HT1080 (cell line): ENCODE measurements at regions not wholly inside any gene's neighbourhood (a gene's known extent, or its start where the extent isn't known, plus 50 kb on each side); places are given as distances from the start of the nearest gene placed in this dataset.

Experiments
- DNase-seq: peaks from one replicate; pipeline ENCODE4 v3.0.0-alpha.2; 2015; ENCODE audit warnings: low read depth

DNA sequence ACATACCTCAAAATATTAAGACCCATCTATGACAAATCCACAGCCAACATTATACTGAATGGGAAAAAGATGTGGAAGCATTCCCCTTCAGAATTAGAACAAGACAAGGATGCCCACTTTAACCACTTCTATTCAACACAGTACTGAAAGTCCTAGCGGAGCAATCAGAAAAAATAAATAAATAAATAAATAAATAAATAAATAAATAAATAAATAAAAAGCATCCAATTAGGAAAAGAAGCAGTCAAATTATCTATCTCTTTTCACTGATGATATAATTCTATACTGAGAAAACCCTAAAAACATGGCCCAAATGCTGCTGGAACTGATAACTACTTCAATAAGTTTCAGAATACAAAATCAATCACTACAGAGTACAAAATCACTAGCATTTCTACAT lies 67.5 kb downstream of the PRR32 start:
- DNase-seq: no peak

DNA sequence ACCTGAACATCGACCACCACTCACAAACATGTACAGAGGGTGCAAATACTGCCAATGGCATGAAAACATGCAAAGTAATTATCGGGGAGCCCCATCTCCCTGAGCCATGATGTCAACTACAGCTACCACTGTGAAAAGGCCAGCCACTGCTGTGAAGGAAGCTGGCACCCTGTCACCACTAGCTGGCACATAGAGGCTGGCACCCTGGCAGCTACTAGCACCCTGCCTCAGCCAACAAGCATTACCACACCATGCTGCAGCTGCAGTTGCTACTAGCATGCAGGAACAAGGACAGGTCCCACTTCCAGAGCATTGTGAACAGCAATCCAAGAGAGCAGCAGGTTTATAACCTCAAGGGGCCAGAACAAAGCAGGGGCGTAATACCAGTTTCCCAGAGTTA lies 81.4 kb downstream of the PRR32 start:
- DNase-seq: no peak

DNA sequence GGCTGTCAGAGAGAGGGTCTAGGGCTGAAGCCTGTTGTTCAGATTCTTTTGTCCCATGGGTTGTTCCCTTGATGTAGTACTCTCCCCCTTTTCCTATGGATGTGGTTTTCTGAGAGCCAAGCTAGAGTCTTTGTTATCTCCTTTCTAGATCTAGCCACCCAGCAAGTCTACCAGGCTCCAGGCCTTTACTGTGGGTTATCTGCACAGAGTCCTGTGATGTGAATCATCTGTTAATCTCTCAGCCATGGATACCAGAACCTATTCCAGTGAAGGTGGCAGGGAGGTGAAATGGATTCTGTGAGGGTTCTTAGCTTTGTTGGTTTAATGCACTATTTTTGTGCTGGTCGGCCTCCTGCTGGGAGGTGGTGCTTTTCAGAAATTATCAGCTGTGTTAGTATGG lies 109.5 kb downstream of the PRR32 start:
- DNase-seq: no peak

DNA sequence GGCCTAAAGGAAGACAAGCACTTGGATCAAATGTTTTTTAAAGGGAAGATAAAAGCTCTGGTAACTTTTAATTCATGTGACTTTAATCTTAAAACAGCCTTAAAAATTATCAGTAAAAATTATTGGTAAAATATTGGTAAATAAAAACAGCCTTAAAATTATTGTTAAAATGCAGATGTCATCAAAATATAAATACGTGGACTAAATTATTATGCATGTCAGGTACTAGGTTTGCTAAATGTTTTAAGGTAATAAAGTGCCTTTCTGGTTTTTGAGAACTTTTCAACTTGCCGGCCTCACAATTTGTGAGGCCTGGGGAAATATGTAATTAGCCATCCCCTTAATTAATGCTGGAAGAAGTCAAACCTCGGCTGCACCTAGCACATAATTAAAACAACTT lies 147.7 kb downstream of the PRR32 start:
- no peak for DNase-seq

DNA sequence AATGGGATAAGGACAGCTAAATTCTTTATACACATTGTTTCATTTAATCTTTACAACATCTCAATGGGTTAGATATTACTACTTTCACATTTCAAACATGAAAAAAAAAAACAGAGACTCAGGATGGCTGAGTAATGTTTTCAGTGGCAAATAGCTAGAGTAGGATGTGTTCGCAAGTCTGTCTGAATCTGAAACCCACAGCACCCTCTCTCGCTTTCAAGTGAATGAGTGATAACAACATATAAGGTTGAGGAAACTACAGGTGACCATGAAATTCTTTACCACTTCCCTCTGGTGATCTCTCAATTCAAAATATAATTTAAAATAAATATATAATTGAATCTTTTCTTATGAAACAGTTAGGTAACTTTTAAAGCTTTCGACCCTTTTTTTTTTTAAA lies 162.6 kb downstream of the PRR32 start:
- DNase-seq: no peak

DNA sequence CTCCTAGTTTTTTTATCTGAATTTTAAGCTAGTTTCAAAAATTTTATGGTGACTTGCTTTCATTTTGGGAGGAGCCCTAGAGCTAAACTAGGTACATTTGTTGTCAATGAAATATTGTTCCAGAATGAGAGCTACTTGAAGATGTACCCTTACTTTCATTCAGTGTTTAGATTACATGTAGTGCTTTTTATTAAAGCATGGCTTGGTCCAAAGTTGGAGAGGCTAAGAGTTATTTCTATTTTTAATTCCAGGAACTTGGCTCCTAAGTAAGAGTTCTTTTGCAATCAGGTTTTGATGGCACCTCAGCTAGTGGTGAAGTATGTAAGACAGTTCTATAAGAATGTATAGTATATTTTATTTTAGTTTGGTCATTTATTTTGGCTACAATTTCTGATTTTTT lies 165.5 kb downstream of the PRR32 start:
- no peak for DNase-seq

DNA sequence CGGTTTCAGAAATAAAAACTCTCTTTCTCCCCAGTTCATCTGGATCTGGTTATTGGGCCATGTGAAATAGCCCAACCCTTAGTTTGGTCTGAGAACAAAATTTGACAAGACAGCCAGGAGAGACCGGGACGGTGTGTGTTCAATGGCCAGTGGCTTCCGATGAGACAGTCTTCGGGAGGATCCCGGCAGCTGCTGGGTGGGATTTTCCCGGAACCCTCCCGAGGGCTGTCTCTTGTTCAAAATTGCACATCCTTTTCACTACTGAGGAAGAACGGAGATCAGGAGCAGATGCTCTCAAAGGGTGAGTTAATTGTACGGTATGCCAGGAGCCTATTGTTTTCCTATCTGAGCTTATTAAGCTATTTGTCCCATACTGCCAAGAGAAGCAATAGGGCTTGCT lies 166.5 kb downstream of the PRR32 start:
- DNase-seq: no peak

DNA sequence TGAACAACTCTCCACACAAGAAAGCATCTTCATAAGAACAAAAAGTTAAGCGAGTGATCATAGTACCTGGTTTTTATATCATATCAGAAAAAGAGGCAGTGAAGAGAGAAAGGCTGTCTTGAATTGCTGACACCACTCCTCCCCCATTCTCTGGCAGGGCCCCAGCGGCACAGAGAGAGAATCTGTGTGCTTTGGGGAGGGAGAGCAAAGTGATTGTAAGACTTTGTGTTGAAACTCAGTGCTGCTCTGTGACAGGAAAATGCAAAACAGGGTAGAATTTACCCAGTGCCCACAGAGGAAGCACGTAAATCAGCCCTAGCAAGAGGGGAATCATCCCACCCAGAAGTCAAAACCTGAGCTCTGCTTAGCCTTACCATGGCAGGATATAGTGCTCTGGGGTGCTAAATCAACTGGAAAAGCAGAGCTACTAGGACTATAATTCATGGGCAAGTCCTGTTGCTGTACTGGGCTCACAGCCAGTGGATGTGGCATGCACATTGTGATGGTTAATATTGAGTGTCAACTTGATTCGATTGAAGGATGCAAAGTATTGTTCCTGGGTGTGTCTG lies 174.6 kb downstream of the PRR32 start:
- no peak for DNase-seq

DNA sequence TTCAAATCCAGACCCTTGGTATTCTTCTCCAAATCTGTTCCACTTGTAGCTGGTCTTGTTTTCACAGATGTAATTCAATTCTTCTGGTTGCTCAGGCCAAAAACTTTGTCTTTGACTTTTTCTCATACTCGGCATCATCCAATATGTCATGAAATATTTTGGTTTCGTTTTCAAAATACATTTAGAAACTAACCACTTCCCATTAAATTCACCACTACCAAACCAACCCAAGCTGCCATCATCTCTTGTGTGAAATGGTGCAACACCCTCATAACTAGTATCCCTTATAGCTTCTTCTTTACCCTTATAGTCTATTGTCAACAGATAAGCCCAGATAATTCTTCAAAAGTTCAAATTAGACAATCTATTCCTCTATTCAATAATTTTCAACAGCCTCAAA lies 192.1 kb downstream of the PRR32 start:
- no peak for DNase-seq

DNA sequence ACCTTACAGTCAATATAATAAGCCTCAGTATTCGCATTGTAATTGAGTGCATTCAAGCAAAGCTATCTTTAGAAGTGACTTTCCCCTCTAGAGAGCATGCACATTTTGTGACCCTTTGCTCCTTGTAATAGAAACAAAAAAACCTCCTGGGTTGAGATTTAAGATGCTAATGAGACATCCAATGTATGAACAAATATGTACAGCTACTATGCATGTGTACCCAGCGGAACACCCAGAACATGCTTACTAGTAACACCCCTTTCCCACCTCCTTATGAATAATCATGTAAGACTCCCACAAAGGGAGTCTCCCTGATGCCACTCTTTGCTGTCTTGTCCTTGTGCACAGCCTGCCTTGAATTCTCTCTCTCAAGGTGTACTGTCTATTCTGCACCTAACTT lies 205.5 kb downstream of the PRR32 start:
- no peak for DNase-seq

DNA sequence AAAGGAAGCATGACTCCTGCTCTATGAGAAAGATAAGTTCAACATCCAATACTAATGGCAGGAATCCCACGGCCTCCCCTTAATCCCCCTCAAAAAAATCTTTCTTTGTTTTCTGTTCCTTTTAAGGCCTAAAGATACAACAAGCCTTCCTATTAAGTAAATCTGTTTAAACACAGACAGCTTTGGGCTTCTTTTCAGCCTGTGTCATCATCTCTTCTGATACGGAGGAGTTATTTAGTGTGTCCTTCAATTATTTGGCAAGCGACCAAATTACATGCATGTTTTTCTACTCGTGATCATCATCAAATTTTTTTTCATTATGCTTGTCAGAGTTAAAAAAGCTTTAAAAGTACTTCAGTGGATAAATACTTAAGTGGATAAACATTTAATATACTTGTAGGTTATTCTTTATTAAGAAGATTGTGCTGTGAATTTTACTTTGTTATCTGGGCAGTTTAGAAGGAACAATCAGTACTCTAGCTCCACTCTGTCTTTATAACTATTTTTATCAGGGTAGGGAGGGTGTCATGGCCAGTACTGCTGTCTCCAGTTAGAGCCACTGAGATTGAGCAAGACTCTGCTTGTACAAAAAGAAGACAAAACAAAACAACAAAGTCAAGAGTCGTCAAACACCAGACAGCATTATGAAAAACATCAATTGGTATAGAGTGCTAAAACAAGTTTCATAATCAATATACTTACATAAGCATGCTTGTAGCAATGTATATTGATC lies 210.7 kb downstream of the PRR32 start:
- DNase-seq: no peak

DNA sequence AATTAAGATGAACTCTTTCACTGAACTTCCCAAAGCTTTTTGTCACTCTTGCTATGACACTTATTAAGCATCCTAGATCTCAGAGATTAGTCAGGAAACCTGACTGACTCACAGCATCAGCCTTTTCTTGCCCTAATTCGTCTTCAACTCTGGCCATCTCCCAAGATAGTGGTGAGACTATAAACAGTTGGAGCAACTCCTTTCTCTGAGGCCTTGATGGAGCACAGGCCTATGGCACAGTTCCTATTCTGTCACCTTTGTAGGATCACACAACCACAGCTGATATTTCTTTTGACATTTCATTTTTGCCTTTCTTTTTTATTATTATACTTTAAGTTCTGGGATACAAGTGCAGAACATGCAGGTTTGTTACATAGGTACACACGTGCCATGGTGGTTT lies 217.6 kb downstream of the PRR32 start:
- peak; percentile 5 for DNase-seq

DNA sequence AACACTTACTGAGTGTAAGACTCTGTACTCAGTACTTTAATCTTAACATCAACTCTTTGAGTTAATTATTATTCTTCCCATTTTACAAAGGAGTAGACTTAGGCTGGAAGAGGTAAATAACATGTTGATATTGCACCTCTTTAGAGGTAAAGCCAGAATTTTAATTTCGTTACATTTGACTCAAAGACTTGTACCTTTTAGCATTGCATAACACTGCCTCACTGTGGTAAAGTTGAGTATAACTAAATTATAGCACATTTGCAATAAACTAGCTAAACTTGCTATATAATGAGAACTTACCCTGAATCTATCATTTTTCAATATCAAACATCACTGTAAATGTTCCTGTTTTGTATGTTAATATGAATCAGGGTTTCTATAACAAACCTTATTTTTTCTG lies 218.5 kb downstream of the PRR32 start:
- DNase-seq: no peak

DNA sequence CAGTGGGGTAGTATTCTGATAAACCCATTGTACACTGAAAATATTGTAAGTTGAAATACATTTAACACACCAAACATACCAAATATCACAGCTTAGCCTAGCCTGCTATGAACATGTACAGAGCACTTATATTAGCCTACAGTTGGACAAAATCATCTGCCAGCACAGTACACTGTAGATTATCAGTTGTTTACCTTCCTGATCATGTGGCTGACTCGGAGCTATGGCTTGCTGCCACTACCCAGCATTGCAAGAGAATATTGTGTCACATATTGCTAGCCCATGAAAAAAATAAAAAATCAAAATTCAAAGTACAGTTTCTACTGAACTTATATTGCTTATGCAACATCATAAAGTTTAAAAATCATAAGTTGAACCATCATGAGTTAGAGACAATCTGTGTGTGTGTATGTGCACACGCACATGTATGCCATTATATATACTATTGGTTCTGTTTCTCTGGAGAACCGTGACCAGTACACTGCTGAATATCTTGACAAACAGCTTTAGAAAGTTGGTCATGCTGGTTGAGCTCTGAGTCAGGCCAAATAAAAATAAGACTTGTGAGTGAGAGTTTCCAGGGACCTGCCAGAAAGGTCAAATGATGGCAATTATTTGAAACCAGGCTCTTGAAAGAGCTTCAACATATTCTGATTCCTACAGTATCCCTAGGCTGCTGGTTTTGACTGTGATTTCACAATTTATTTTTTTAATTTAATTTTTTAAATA lies 238.5 kb downstream of the PRR32 start:
- no peak for DNase-seq

DNA sequence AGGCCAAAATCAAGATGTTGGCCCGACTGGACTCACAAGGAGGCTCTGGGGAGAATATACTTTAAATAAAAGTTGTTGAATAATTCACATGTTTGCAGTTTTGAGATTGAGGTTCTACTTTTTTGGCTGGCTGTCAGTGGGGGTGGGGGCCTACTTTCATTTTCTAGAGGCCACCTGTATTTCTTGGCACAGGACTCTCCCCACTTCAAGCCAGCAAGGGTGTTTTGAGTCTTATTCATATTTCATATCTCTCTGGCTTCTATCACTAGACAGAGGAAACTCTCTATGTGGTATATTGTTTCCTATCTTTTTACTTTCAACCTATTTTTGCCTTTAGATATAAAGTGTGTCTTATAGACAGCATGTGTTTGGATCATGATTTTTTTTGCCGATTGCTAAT lies 266.4 kb downstream of the PRR32 start:
- no peak for DNase-seq

DNA sequence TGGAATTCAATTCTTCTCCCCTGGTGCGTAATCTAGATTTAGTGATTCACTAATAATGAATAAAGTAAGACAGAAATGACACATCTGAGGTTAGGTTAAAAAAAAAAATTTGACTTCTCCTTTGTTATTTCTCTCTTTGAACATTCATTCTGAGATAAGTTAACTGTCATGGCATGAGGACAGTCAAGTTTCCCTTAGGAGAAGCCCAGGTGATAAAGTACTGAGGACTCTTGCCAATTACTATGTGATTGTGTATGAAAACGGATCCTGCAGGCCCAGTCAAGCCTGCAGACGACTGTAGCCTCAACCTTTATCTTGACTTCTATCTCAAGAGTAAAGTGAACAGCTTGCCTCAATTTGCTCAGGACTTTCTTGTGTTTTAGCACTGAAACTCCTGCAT lies 293.2 kb downstream of the PRR32 start:
- no peak for DNase-seq

DNA sequence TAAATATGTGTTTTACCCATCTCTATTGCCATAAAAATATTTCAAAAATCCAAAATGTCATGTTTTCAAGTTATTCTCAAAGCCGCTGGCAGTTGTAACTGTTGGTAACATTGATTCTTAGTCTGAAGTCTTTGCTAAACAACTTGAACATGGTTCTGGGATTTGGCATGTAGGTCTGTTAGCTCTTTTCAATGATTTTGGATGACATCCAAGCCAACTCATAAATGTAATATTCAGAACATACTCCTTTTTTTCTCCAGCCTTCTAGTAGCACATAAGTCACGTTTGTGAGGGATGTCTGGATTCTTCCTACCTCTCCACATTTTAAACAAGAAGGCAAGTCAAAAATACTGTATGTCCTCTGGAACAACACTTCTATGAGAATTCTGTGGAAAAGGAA lies 305.3 kb downstream of the PRR32 start:
- DNase-seq: no peak

DNA sequence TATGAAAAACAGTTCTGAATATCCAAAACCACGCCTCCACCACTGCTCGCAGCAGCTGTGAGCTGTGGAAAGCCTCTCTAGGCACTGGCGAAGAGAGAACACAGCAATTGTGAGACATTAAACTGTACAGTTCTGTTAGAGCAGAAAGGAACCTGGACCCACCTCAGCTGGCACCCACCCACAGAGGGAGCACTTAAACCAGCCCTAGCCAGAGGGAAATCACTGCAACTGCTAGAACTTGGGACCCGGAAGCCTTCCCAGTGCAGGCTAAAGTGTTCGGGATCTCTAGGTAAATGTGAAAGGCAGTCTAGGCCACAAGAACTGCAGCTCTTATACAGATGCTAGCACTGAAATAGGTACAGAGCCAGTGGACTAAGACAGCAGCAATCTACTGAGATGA lies 308.8 kb downstream of the PRR32 start:
- no peak for DNase-seq

DNA sequence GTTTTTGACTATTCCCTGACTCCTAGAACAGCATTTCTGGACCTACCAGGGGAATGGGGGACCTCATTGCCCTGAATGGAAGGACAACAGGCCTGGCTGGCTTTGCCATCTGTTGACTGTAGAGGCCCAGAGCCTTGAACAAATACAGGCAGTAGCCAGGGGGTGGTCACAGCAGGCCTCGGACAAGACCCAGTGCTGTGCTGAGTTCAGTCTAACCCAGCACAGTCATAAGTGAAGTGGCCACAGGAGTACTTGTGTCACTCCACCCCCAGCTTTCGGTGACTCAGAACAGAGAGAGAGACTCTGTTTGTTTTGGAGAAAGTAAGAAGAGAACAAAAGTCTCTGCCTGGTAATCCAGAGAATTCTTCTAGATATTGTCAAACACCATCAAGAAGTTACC lies 310.0 kb downstream of the PRR32 start:
- peak; percentile 12 for DNase-seq

DNA sequence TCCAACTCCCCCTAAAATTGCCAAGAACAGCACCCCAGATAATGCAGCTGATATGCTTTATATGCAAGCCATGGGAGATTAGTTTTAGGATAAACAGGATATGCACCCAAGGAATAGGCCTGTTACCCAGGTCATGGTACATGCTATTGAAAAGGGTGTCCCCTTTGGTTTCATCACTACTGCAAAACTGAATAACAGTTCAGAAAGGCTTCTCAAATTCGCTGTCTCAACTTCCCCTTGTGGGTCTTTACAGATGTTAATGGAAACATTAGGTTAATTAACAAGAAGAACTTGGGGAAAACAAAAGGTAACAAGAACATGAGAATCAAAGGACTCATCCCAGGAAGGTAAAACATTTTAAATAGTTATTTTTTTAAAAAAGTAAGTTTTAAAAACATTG lies 318.7 kb downstream of the PRR32 start:
- DNase-seq: no peak

DNA sequence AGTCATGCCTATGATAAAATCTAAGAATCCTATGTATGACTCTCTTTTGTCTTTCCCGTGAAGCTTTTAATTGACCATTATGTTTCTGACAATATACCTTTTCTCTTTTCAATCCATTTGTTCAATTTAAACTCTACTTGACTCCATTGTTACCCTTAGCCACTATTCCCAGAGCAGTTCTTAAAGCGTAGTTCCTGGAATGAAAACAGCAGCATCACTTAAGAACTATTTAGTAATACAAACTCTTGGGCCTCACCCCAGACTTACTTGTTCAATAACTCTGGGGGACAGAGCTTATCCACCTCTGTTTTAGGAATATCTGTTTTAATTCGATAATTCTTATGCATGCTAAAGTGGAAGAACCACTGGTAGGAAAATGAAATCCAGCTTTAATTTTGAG lies 358.4 kb downstream of the PRR32 start:
- DNase-seq: no peak

DNA sequence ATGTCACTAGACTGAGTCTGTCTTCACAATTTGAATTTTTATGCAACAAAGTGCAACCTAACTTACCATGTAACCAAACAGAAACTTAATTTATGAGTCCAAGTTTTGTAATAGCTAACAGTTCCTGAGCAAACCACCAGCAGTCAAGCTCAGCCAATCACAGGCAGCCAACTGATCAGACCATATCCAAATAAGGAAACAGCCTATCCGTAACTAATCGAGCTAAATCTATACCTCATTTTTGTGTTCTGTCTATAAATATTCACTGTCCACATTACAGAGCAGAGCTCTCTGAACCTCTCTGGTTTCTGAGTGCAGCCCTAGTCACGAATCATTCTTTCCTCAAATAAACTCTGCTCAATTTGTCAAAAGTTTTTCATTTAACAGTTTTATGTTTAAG lies 367.6 kb downstream of the PRR32 start:
- DNase-seq: no peak

DNA sequence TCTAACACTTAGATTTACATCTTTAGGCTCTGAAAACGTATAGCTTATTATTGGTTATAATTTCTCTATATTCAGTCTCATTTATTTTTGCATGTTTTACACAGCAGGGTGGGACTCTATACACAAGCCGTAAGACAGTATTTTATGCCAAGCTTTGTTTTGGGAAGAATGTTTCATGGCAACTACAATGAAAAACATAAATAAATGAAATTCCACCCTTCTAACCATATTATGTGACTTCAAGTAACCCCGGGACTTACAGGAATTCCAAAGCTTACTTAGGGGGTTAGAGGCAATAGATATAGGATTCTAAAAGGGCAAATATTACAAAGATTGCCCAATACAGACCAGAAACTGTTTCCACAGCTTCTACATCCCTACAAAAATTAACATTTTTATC lies 370.9 kb downstream of the PRR32 start:
- DNase-seq: no peak
